ENCODE measurements at regions not wholly inside any gene's neighbourhood (a gene's known extent, or its start where the extent isn't known, plus 50 kb on each side); places are given as distances from the start of the nearest gene placed in this dataset.
A peak's percentile ranks its signal among the peaks of the same experiment; 100 is the strongest.

GRCh38 chr14:65329911-65330310 is 82.6 kb upstream of the FUT8 start:
- DNase-seq = no peak

GRCh38 chr14:65330416-65330815 is 82.1 kb upstream of the FUT8 start:
- no peak for DNase-seq

- DNase-seq = no peak
Observed at GRCh38 chr14:65331652-65332051, 80.9 kb upstream of the FUT8 start.

- DNase-seq = no peak
Observed at GRCh38 chr14:65332141-65332871, 80.2 kb upstream of the FUT8 start.

GRCh38 chr14:65333943-65334687 is 78.4 kb upstream of the FUT8 start:
- DNase-seq = no peak

- no peak for DNase-seq
Observed at GRCh38 chr14:65334765-65335410, 77.6 kb upstream of the FUT8 start.

- no peak for DNase-seq
Observed at GRCh38 chr14:65335411-65335947, 77.1 kb upstream of the FUT8 start.

GRCh38 chr14:65336191-65336591 is 76.3 kb upstream of the FUT8 start:
- DNase-seq = peak; percentile 72

GRCh38 chr14:65339866-65340265 is 72.7 kb upstream of the FUT8 start:
- DNase-seq = no peak

GRCh38 chr14:65344011-65344410 is 68.5 kb upstream of the FUT8 start:
- DNase-seq = no peak

- DNase-seq = no peak
Observed at GRCh38 chr14:65345266-65345665, 67.3 kb upstream of the FUT8 start.

GRCh38 chr14:65346474-65346873 is 66.1 kb upstream of the FUT8 start:
- DNase-seq = no peak

- no peak for DNase-seq
Observed at GRCh38 chr14:65346895-65347294, 65.6 kb upstream of the FUT8 start.

GRCh38 chr14:65348137-65348536 is 64.4 kb upstream of the FUT8 start:
- DNase-seq = no peak

GRCh38 chr14:65349100-65349499 is 63.4 kb upstream of the FUT8 start:
- no peak for DNase-seq

- DNase-seq = no peak
Observed at GRCh38 chr14:65351493-65352194, 60.9 kb upstream of the FUT8 start.

GRCh38 chr14:65352964-65353530 is 59.5 kb upstream of the FUT8 start:
- DNase-seq = no peak

- DNase-seq = no peak
Observed at GRCh38 chr14:65354131-65354530, 58.4 kb upstream of the FUT8 start.

- DNase-seq = no peak
Observed at GRCh38 chr14:65354715-65355114, 57.8 kb upstream of the FUT8 start.

- no peak for DNase-seq
Observed at GRCh38 chr14:65356327-65356836, 56.1 kb upstream of the FUT8 start.

GRCh38 chr14:65357113-65357512 is 55.4 kb upstream of the FUT8 start:
- DNase-seq = no peak

- no peak for DNase-seq
Observed at GRCh38 chr14:65357689-65358088, 54.8 kb upstream of the FUT8 start.

GRCh38 chr14:65359503-65359902 is 53.0 kb upstream of the FUT8 start:
- no peak for DNase-seq
